LNCAP (cell line): ENCODE measurements at regions not wholly inside any gene's neighbourhood (a gene's known extent, or its start where the extent isn't known, plus 50 kb on each side); places are given as distances from the start of the nearest gene placed in this dataset.

Experiments used
- TF ChIP-seq, protein P1 (sequence below): fragments of 450-650 bp; IDR thresholded peaks from 2 replicates; pipeline ENCODE4 v1.5.1; 2017; ENCODE audit warnings: mild to moderate bottlenecking

GRCh38 chr4:116478343-116478742 lies 607.0 kb downstream of the TRAM1L1 start:
- TF ChIP-seq, protein P1, sequence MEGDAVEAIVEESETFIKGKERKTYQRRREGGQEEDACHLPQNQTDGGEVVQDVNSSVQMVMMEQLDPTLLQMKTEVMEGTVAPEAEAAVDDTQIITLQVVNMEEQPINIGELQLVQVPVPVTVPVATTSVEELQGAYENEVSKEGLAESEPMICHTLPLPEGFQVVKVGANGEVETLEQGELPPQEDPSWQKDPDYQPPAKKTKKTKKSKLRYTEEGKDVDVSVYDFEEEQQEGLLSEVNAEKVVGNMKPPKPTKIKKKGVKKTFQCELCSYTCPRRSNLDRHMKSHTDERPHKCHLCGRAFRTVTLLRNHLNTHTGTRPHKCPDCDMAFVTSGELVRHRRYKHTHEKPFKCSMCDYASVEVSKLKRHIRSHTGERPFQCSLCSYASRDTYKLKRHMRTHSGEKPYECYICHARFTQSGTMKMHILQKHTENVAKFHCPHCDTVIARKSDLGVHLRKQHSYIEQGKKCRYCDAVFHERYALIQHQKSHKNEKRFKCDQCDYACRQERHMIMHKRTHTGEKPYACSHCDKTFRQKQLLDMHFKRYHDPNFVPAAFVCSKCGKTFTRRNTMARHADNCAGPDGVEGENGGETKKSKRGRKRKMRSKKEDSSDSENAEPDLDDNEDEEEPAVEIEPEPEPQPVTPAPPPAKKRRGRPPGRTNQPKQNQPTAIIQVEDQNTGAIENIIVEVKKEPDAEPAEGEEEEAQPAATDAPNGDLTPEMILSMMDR: no peak

- TF ChIP-seq, protein P1: no peak
These were observed 615.8 kb downstream of the TRAM1L1 start for GRCh38 chr4:116469582-116469981.

DNA sequence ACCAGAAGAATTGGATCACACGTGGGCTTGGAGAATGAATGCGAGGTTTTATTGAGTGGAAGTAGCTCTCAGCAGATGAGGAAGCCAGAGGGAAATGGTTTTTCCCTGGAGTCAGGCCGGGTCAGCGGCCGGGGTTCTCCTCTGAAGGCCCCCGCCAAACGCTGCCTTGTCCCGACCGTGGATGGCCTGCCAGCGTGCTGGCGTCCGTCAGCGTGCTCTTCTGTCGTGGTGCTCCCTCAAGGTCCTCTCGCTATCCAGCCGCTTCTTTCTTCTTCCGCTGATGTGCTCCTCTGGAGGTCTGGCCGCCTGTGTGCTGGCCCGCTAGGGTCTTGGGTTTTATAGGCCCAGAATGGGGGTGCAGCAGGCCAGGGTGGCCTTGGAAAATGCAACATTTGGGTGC lies 632.2 kb downstream of the TRAM1L1 start:
- TF ChIP-seq, protein P1: no peak

GRCh38 chr4:116449764-116450163 lies 635.6 kb downstream of the TRAM1L1 start:
- TF ChIP-seq, protein P1: no peak

- TF ChIP-seq, protein P1: no peak
These were observed 641.3 kb downstream of the TRAM1L1 start for GRCh38 chr4:116444117-116444516.

DNA sequence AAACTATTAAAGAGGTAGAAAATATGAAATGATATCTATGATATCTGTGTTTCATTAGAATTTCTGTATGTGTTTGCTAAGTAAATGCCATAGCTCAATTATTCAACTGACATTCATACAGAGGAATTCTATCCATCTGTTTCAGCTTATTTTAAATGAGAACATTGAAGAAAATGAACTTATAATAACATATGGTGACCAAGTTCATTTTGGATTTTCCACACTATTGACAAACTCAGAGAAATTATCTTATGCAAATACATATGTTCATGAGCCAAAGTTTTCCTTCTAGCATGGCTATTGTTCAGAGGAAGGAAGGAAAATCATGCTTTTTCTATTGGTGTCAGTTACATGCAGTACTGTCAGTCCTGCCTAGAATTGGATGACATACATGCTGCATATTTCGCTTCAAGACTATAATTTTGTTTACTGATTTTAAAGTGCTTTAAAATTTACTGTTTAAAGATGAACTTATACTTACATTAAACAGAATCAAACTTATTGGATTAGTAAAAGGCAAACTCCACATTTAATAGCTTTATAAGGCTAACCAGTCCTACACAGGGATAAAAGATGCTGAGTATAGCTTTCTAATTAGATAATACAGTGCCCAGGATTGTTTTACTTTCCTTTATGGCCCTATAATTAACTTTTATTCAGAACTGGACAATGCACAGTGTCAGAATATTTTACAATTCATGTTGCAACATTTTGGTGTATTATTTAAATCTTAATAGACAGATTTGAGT lies 646.2 kb downstream of the TRAM1L1 start:
- TF ChIP-seq, protein P1: no peak

DNA sequence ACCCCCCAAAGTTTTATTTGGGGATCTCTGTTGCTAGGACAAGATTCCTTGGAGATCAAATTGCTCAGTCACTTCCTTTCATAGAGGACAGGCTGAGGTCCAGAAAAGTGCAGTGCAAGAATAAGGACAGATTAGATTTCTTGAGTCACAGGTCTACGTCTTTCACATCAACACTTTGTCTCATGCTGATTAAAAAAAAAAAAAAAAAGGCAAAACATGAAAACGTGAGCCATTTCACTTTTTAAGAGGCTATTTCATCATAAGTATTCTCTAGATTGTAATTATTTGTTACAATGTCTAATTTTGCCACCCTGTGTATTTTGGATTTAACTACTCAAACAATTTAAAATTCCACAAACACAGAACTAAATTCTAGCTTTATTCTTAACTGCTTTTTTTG lies 647.0 kb downstream of the TRAM1L1 start:
- TF ChIP-seq, protein P1: no peak

GRCh38 chr4:116427666-116428065 lies 657.7 kb downstream of the TRAM1L1 start:
- TF ChIP-seq, protein P1: no peak
